PC-9 (cell line): ENCODE measurements at regions not wholly inside any gene's neighbourhood (a gene's known extent, or its start where the extent isn't known, plus 50 kb on each side); places are given as distances from the start of the nearest gene placed in this dataset.

Experiments used
- EZH2 ChIP-seq: fragments of 200-600 bp; sonication (generic); IDR thresholded peaks from 2 replicates; pipeline ENCODE4 v1.8.0; 2017; ENCODE audit warnings: antibody characterized with exemption, low read depth
- TF ChIP-seq, protein P1 (sequence below): fragments of 200-600 bp; sonication (generic); conservative IDR thresholded peaks from 2 replicates; pipeline ENCODE4 v1.6.1; 2017; ENCODE audit warnings: mixed run types, antibody characterized with exemption, mild to moderate bottlenecking, moderate library complexity

DNA sequence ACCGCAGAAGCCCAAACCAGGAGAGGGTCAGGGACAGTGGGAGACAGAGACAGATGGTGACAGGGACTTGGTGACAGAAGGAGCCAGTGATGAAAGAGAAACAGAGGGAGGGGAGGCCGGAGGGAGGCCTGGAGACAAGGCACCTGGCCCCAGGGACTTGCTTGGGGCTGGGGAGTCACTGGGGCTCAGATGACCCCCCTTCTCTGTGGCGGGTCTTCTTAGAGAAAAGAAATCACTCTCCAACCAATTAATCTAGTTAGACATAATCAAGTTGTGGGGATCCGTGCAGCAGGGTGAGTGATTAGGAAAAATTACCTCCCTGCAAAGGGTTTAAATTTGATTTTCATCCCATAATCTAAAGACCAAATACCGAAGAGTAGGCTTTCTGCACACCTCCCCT is 519.8 kb downstream of the PTPRU start:
- TF ChIP-seq, protein P1, sequence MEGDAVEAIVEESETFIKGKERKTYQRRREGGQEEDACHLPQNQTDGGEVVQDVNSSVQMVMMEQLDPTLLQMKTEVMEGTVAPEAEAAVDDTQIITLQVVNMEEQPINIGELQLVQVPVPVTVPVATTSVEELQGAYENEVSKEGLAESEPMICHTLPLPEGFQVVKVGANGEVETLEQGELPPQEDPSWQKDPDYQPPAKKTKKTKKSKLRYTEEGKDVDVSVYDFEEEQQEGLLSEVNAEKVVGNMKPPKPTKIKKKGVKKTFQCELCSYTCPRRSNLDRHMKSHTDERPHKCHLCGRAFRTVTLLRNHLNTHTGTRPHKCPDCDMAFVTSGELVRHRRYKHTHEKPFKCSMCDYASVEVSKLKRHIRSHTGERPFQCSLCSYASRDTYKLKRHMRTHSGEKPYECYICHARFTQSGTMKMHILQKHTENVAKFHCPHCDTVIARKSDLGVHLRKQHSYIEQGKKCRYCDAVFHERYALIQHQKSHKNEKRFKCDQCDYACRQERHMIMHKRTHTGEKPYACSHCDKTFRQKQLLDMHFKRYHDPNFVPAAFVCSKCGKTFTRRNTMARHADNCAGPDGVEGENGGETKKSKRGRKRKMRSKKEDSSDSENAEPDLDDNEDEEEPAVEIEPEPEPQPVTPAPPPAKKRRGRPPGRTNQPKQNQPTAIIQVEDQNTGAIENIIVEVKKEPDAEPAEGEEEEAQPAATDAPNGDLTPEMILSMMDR = no peak
- no peak for TF ChIP-seq EZH2
